ENCODE measurements at regions not wholly inside any gene's neighbourhood (a gene's known extent, or its start where the extent isn't known, plus 50 kb on each side); places are given as distances from the start of the nearest gene placed in this dataset.

DNA sequence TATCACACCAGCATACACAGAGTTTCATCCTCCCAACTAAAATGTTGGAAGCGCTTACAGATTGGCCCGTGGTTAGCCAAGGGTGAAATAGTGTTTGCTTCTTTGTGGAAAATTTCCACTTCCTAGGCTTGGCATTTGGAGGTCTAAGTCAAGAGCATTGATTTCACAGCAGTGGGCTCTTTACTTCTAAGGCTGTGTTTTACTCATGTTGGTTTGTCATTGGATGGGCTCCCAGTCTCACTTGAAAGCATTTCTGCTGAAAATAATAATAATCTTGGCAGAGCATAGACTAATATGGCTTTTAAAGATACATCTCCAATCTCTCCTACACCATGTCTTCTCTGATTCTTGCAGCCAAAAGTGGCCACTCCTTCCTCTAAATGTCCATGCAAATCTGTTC is 82.9 kb downstream of the DYNAP start:
- TF ChIP-seq, protein P1, sequence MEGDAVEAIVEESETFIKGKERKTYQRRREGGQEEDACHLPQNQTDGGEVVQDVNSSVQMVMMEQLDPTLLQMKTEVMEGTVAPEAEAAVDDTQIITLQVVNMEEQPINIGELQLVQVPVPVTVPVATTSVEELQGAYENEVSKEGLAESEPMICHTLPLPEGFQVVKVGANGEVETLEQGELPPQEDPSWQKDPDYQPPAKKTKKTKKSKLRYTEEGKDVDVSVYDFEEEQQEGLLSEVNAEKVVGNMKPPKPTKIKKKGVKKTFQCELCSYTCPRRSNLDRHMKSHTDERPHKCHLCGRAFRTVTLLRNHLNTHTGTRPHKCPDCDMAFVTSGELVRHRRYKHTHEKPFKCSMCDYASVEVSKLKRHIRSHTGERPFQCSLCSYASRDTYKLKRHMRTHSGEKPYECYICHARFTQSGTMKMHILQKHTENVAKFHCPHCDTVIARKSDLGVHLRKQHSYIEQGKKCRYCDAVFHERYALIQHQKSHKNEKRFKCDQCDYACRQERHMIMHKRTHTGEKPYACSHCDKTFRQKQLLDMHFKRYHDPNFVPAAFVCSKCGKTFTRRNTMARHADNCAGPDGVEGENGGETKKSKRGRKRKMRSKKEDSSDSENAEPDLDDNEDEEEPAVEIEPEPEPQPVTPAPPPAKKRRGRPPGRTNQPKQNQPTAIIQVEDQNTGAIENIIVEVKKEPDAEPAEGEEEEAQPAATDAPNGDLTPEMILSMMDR (IDR thresholded peaks at IDR 0.05): no peak

DNA sequence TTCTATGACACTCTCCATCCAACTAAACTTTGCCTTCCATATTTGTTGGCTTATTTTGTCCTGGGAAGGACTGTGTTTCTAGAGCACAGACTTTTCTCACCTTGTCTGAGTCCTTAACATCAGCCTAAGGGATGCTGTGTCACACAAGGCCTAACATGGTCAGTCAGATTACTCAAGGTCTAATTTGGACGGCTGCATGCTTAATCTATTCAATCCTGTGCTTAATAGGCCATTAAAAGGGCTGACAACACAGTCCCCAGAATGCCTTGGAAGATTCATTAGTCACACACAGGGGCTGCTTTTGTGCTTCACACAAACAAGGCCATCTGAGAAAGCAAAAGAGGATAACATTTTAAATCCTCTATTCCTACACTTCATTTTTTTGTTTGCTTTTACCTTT is 84.0 kb downstream of the DYNAP start:
- Mint-ChIP-seq H3K36me3 (ENCODE audit: unreplicated experiment) (no peaks in the 10 kb centered on the region), H3K9me3 (ENCODE audit: unreplicated experiment) (peaks cover 7% of the 10 kb centered on the region), H3K4me3 (ENCODE audit: unreplicated experiment) (no peak overlapping the region), H3K27me3 (ENCODE audit: unreplicated experiment) (no peaks in the 10 kb centered on the region), H3K27ac (ENCODE audit: unreplicated experiment) (no peak overlapping the region), H3K4me1 (ENCODE audit: unreplicated experiment) (no peaks in the 10 kb centered on the region)
- TF ChIP-seq, protein P1 (IDR thresholded peaks at IDR 0.05): no peak
- DNase-seq (ENCODE audit: extremely low spot score, unreplicated experiment): no peak

More for the DNA sequence above, 82.9 kb downstream of the DYNAP start:
- no peaks in the 10 kb centered on the region for H3K4me1 Mint-ChIP-seq (ENCODE audit: unreplicated experiment)
- peaks cover under 1% of the 10 kb centered on the region for H3K27me3 Mint-ChIP-seq (ENCODE audit: unreplicated experiment)
- H3K4me3 Mint-ChIP-seq (ENCODE audit: unreplicated experiment): no peak overlapping the region
- DNase-seq (ENCODE audit: extremely low spot score, unreplicated experiment): no peak
- H3K27ac Mint-ChIP-seq (ENCODE audit: unreplicated experiment): no peak overlapping the region
- peaks cover 7% of the 10 kb centered on the region for H3K9me3 Mint-ChIP-seq (ENCODE audit: unreplicated experiment)
- H3K36me3 Mint-ChIP-seq (ENCODE audit: unreplicated experiment): no peaks in the 10 kb centered on the region

DNA sequence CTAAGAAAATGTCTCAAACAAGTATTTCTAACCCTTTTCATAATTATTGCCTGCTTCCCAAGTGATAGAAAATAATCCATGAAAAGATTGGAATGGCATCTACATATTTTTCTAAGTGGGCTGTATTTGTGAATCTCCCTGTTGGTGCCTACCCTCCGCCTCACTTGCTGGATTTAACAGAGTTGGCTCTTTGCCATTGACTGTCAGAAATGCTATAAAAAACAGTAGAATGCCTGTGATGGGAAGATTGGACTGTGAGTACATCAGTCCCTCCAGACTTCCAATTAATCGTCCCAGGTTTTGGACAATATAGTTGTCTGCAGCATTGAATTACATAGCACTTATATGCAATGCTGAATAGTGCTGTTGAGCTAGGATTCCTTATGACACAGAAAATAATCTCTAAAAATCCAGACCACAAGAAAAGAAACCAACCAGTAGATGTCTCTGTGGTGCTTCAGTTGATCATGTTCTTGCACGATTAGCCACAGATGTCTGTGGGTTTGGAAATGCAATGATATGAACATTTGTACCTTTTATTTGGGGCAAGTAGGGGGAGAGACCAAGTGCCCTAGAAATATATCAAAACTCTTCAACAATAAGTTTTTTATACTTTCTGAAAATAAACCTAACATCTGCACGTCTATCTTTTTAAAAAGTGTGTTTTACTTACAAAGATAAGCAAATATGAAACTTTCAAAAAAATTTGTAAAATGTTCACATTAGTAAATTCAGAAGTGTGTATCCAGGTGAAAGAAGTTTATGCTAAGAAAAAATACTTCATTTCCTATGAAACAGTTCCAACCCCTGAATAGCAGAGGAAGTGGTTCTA is 88.5 kb downstream of the DYNAP start:
- Mint-ChIP-seq H3K27me3 (ENCODE audit: unreplicated experiment) (peaks cover 7% of the 10 kb centered on the region), H3K27ac (ENCODE audit: unreplicated experiment) (no peak overlapping the region), H3K9me3 (ENCODE audit: unreplicated experiment) (peaks cover 7% of the 10 kb centered on the region), H3K4me1 (ENCODE audit: unreplicated experiment) (peaks cover 6% of the 10 kb centered on the region), H3K36me3 (ENCODE audit: unreplicated experiment) (no peaks in the 10 kb centered on the region), H3K4me3 (ENCODE audit: unreplicated experiment) (no peak overlapping the region)
- DNase-seq (ENCODE audit: extremely low spot score, unreplicated experiment): no peak
- TF ChIP-seq, protein P1 (IDR thresholded peaks at IDR 0.05): peak; percentile 79

DNA sequence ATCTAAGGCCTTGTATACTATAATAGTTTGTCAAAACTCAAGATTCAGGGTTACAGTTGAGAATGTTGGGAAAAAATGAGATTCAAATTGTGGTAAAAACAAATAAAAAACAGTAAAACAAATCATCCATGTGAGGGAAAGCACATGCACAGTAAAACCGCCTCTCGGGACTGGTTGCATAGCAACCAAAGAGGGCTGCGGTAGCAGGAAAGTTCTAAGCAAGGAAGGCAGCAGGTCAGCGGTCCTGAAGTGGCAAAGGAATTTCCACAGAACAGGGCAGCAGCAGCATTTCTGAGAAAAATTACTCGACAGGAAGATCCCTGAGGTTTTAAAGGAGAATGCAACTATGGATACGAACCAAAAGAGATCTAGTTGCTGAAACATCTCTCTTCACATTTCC is 93.7 kb downstream of the DYNAP start:
- Mint-ChIP-seq H3K27ac (ENCODE audit: unreplicated experiment) (peak overlapping the region; percentile 19), H3K4me1 (ENCODE audit: unreplicated experiment) (peaks cover 13% of the 10 kb centered on the region), H3K36me3 (ENCODE audit: unreplicated experiment) (no peaks in the 10 kb centered on the region), H3K4me3 (ENCODE audit: unreplicated experiment) (no peak overlapping the region), H3K27me3 (ENCODE audit: unreplicated experiment) (peaks cover 11% of the 10 kb centered on the region), H3K9me3 (ENCODE audit: unreplicated experiment) (no peaks in the 10 kb centered on the region)
- DNase-seq (ENCODE audit: extremely low spot score, unreplicated experiment): no peak
- TF ChIP-seq, protein P1 (IDR thresholded peaks at IDR 0.05): no peak

DNA sequence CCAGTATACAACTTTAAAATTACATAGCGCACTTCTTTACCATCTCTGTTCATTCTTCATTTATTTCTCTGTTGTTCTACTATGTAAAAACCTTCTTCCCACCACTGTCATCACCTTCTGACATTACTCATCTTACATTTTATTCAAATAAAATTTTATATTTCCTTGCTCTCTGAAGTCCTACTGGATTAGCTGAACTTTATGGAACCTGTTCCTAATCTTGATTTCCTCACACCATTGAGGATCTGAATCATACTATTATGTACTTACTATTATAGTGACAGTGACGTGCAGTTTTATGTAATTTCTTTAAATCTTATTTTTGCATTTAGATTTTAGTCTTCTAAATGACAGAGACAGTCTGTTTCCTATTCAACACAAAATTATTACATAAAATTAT is 98.3 kb downstream of the DYNAP start:
- Mint-ChIP-seq H3K9me3 (ENCODE audit: unreplicated experiment) (no peaks in the 10 kb centered on the region), H3K36me3 (ENCODE audit: unreplicated experiment) (no peaks in the 10 kb centered on the region), H3K4me1 (ENCODE audit: unreplicated experiment) (peaks cover 12% of the 10 kb centered on the region), H3K27ac (ENCODE audit: unreplicated experiment) (no peak overlapping the region), H3K27me3 (ENCODE audit: unreplicated experiment) (peaks cover 28% of the 10 kb centered on the region), H3K4me3 (ENCODE audit: unreplicated experiment) (no peak overlapping the region)
- TF ChIP-seq, protein P1 (IDR thresholded peaks at IDR 0.05): no peak
- no peak for DNase-seq (ENCODE audit: extremely low spot score, unreplicated experiment)

Measured in osteocyte (in vitro differentiated cells).